GM23338 (cell line): ENCODE measurements at regions not wholly inside any gene's neighbourhood (a gene's known extent, or its start where the extent isn't known, plus 50 kb on each side); places are given as distances from the start of the nearest gene placed in this dataset.

ENCODE experiments used
- ATAC-seq: fragments of 200-7000 bp; cut with Tn5 transposase; 3 replicates; pipeline ENCODE4 v1.9.1; 2020
- DNase-seq: peaks from one replicate; pipeline ENCODE4 v3.0.0-alpha.2; 2015; ENCODE audit warnings: low spot score
- H2AFZ ChIP-seq: fragments of 200-600 bp; sonication (generic); 2 replicates; pipeline ENCODE4 v1.8.0; 2016; ENCODE audit warnings: antibody characterized with exemption, mild to moderate bottlenecking, moderate library complexity
- H3F3A ChIP-seq: fragments of 200-600 bp; sonication (generic); replicated peaks from 2 replicates; pipeline ENCODE4 v1.8.0; 2017; ENCODE audit warnings: antibody characterized with exemption, mixed run types, low read depth
- H3K27ac ChIP-seq: fragments of 200-600 bp; sonication (generic); 2 replicates; pipeline ENCODE4 v1.6.1; 2016; ENCODE audit warnings: low read depth
- H3K27me3 ChIP-seq: fragments of 200-600 bp; sonication (generic); 2 replicates; pipeline ENCODE4 v1.8.0; 2016; ENCODE audit warnings: mild to moderate bottlenecking, mixed run types, moderate library complexity; ENCODE audit not compliant: insufficient read depth
- H3K36me3 ChIP-seq: fragments of 200-600 bp; sonication (generic); 2 replicates; pipeline ENCODE4 v1.8.0; 2016; ENCODE audit warnings: mild to moderate bottlenecking; ENCODE audit not compliant: insufficient read depth
- H3K4me1 ChIP-seq: fragments of 200-600 bp; sonication (generic); 2 replicates; pipeline ENCODE4 v1.8.0; 2016; ENCODE audit warnings: mild to moderate bottlenecking, moderate library complexity; ENCODE audit not compliant: insufficient read depth
- H3K4me2 ChIP-seq: fragments of 200-600 bp; sonication (generic); 2 replicates; pipeline ENCODE4 v1.7.1; 2017; ENCODE audit warnings: mixed run types
- H3K4me3 ChIP-seq: fragments of 200-600 bp; sonication (generic); 2 replicates; pipeline ENCODE4 v1.6.1; 2016; ENCODE audit warnings: mixed run types
- H3K79me2 ChIP-seq: fragments of 200-600 bp; sonication (generic); replicated peaks from 2 replicates; pipeline ENCODE4 v1.8.0; 2017; ENCODE audit warnings: mild to moderate bottlenecking; ENCODE audit not compliant: insufficient read depth
- H3K9me2 ChIP-seq: fragments of 200-600 bp; sonication (generic); 2 replicates; pipeline ENCODE4 v1.8.0; 2017; ENCODE audit not compliant: insufficient read depth
- H4K20me1 ChIP-seq: fragments of 200-600 bp; sonication (generic); replicated peaks from 2 replicates; pipeline ENCODE4 v1.8.0; 2017; ENCODE audit warnings: mild to moderate bottlenecking; ENCODE audit not compliant: insufficient read depth
- H3K27ac Mint-ChIP-seq: 2 replicates; pipeline ENCODE4 v1.8.0; 2020; ENCODE audit warnings: inconsistent platforms, mild to moderate bottlenecking, moderate library complexity, mixed read lengths
- H3K27me3 Mint-ChIP-seq: 3 replicates; pipeline ENCODE4 v1.8.0; 2022; ENCODE audit warnings: low read depth, mild to moderate bottlenecking, moderate library complexity, mixed read lengths, inconsistent platforms; ENCODE audit not compliant: insufficient read depth, poor library complexity
- H3K36me3 Mint-ChIP-seq: 3 replicates; pipeline ENCODE4 v1.8.0; 2021; ENCODE audit warnings: low read depth, mild to moderate bottlenecking, inconsistent platforms, moderate library complexity, mixed read lengths
- H3K4me1 Mint-ChIP-seq: 3 replicates; pipeline ENCODE4 v1.8.0; 2020; ENCODE audit warnings: mild to moderate bottlenecking, inconsistent platforms, mixed read lengths
- H3K4me3 Mint-ChIP-seq: 3 replicates; pipeline ENCODE4 v1.8.0; 2021; ENCODE audit warnings: moderate library complexity, mild to moderate bottlenecking, inconsistent platforms, mixed read lengths
- H3K9me3 Mint-ChIP-seq: 3 replicates; pipeline ENCODE4 v1.8.0; 2020; ENCODE audit warnings: moderate library complexity, mild to moderate bottlenecking, inconsistent platforms, mixed read lengths
- CREB1 ChIP-seq: fragments of 250-450 bp; sonication (Bioruptor Pico); IDR thresholded peaks from 2 replicates; pipeline ENCODE4 v1.5.0; 2020; ENCODE audit warnings: low read depth, mild to moderate bottlenecking, moderate library complexity
- CTCF ChIP-seq, 2 experiments: fragments of 200-600 bp in 1 of 2; sonication (generic) in 1 of 2; conservative IDR thresholded peaks; 2 replicates each; pipeline versions ENCODE4 v1.5.1 to v1.6.1; 2016 to 2017; ENCODE audit warnings: antibody characterized with exemption in 2 of 2, low read depth in 2 of 2, mild to moderate bottlenecking in 2 of 2, moderate library complexity in 1 of 2
- ETS1 ChIP-seq: IDR thresholded peaks from 2 replicates; pipeline ENCODE4 v1.6.1; 2016; ENCODE audit warnings: antibody characterized with exemption
- EZH2 ChIP-seq: fragments of 200-600 bp; sonication (generic); IDR thresholded peaks from one replicate; pipeline ENCODE4 v1.8.0; 2017; ENCODE audit warnings: antibody characterized with exemption, mild to moderate bottlenecking, low read depth; ENCODE audit not compliant: unreplicated experiment
- EZH2phosphoT487 ChIP-seq: fragments of 200-600 bp; sonication (generic); IDR thresholded peaks from one replicate; pipeline ENCODE4 v1.8.1; 2018; ENCODE audit warnings: antibody characterized with exemption; ENCODE audit not compliant: unreplicated experiment
- JUNB ChIP-seq: IDR thresholded peaks from one replicate; pipeline ENCODE4 v1.6.1; 2016; ENCODE audit warnings: antibody characterized with exemption; ENCODE audit not compliant: unreplicated experiment
- NANOG ChIP-seq: IDR thresholded peaks from 2 replicates; pipeline ENCODE4 v1.6.1; 2016; ENCODE audit warnings: antibody characterized with exemption, borderline replicate concordance
- POLR2AphosphoS5 ChIP-seq: IDR thresholded peaks from 2 replicates; pipeline ENCODE4 v1.6.1; 2016; ENCODE audit warnings: antibody characterized with exemption, low read depth
- REST ChIP-seq: IDR thresholded peaks from one replicate; pipeline ENCODE4 v1.6.1; 2018; ENCODE audit warnings: antibody characterized with exemption; ENCODE audit not compliant: unreplicated experiment
- STAT1 ChIP-seq: IDR thresholded peaks from one replicate; pipeline ENCODE4 v1.6.1; 2016; ENCODE audit warnings: antibody characterized with exemption; ENCODE audit not compliant: unreplicated experiment
- ZNF114 ChIP-seq: fragments of 250-450 bp; sonication (Bioruptor Pico); IDR thresholded peaks from 2 replicates; pipeline ENCODE4 v1.5.0; 2020; ENCODE audit warnings: mild to moderate bottlenecking, moderate library complexity
- ZNF331 ChIP-seq: fragments of 250-450 bp; sonication (Bioruptor Pico); IDR thresholded peaks from 2 replicates; pipeline ENCODE4 v1.5.0; 2020; ENCODE audit warnings: low read depth, mild to moderate bottlenecking, moderate library complexity
- ZNF462 ChIP-seq: fragments of 250-450 bp; sonication (Bioruptor Pico); IDR thresholded peaks from 2 replicates; pipeline ENCODE4 v1.5.0; 2020; ENCODE audit warnings: mild to moderate bottlenecking, moderate library complexity

GRCh38 chr12:24705741-24706358 is 243.1 kb downstream of the BCAT1 start:
- ATAC-seq (no peak), DNase-seq (no peak)
- H3K27ac Mint-ChIP-seq: no peak overlapping the region
- H3F3A ChIP-seq: no peaks in the 10 kb centered on the region
- no peak overlapping the region for H3K4me2 ChIP-seq
- H3K27me3 ChIP-seq: no peaks in the 10 kb centered on the region
- H3K4me3 ChIP-seq: no peak overlapping the region
- H3K4me1 ChIP-seq: no peaks in the 10 kb centered on the region
- H3K27ac ChIP-seq: no peak overlapping the region
- no peaks in the 10 kb centered on the region for H4K20me1 ChIP-seq
- peaks cover 4% of the 10 kb centered on the region; the same call in 1 of the 3 replicates for H3K36me3 Mint-ChIP-seq
- no peak for TF ChIP-seq POLR2AphosphoS5
- TF ChIP-seq CTCF (conservative IDR thresholded peaks at IDR 0.05; ENCODE audit: low read depth in 2 of 2): no peak
- no peak for TF ChIP-seq EZH2phosphoT487
- TF ChIP-seq STAT1: no peak
- no peak for TF ChIP-seq JUNB
- TF ChIP-seq ZNF462: no peak
- no peak for TF ChIP-seq CREB1
- TF ChIP-seq ZNF114 (CRISPR knock-in tag): no peak
- no peak for TF ChIP-seq NANOG
- no peak for TF ChIP-seq REST
- TF ChIP-seq ZNF331: no peak
- TF ChIP-seq EZH2: no peak
- TF ChIP-seq ETS1: no peak
- no peak overlapping the region; the same call in 1 of the 2 replicates for H2AFZ ChIP-seq
- peaks cover 6% of the 10 kb centered on the region; the same call in 1 of the 3 replicates for H3K9me3 Mint-ChIP-seq
- peaks cover 3% of the 10 kb centered on the region; the same call in 1 of the 3 replicates for H3K4me1 Mint-ChIP-seq
- no peak overlapping the region for H3K4me3 Mint-ChIP-seq
- no peaks in the 10 kb centered on the region for H3K79me2 ChIP-seq
- no peaks in the 10 kb centered on the region for H3K36me3 ChIP-seq
- no peaks in the 10 kb centered on the region for H3K9me2 ChIP-seq
- peaks cover 2% of the 10 kb centered on the region for H3K27me3 Mint-ChIP-seq
